Brain microvascular endothelial cell (primary cell): ENCODE measurements at regions not wholly inside any gene's neighbourhood (a gene's known extent, or its start where the extent isn't known, plus 50 kb on each side); places are given as distances from the start of the nearest gene placed in this dataset.

Experiments used
- DNase-seq: peaks from one replicate; pipeline ENCODE4 v3.0.0-alpha.2; 2020
- H3K27ac ChIP-seq: fragments of 250-450 bp; sonication (Bioruptor Pico); 2 replicates; pipeline ENCODE4 v1.5.1; 2020; ENCODE audit warnings: mild to moderate bottlenecking, moderate library complexity
- H3K27me3 ChIP-seq: fragments of 250-450 bp; sonication (Bioruptor Pico); replicated peaks from 2 replicates; pipeline ENCODE4 v1.5.1; 2020; ENCODE audit warnings: mild to moderate bottlenecking
- H3K36me3 ChIP-seq: fragments of 250-450 bp; sonication (Bioruptor Pico); replicated peaks from 2 replicates; pipeline ENCODE4 v1.5.1; 2020; ENCODE audit warnings: mild to moderate bottlenecking
- H3K4me3 ChIP-seq: 2 replicates; pipeline ENCODE4 v1.5.1; 2011; ENCODE audit warnings: low read depth, mild to moderate bottlenecking, control low read depth, low read length, moderate library complexity
- in situ Hi-C: cut with HindIII; loops from 2 replicates; pipeline ENCODE4 v1.10.0; 2017; ENCODE audit warnings: low sequenced_read_pairs, low pct_ligation_motif_present
- TF ChIP-seq, protein P1 (sequence below): IDR thresholded peaks from 2 replicates; pipeline ENCODE4 v1.5.1; 2011; ENCODE audit warnings: low read depth, mild to moderate bottlenecking, moderate library complexity, low read length, control low read depth, inconsistent platforms; ENCODE audit errors: missing control alignments

- DNase-seq = no peak
- in situ Hi-C loops = no loop called here
- Histone ChIP-seq H3K36me3 (no peaks in the 10 kb centered on the region), H3K27ac (no peak overlapping the region), H3K27me3 (no peaks in the 10 kb centered on the region), H3K4me3 (no peak overlapping the region)
- TF ChIP-seq, protein P1, sequence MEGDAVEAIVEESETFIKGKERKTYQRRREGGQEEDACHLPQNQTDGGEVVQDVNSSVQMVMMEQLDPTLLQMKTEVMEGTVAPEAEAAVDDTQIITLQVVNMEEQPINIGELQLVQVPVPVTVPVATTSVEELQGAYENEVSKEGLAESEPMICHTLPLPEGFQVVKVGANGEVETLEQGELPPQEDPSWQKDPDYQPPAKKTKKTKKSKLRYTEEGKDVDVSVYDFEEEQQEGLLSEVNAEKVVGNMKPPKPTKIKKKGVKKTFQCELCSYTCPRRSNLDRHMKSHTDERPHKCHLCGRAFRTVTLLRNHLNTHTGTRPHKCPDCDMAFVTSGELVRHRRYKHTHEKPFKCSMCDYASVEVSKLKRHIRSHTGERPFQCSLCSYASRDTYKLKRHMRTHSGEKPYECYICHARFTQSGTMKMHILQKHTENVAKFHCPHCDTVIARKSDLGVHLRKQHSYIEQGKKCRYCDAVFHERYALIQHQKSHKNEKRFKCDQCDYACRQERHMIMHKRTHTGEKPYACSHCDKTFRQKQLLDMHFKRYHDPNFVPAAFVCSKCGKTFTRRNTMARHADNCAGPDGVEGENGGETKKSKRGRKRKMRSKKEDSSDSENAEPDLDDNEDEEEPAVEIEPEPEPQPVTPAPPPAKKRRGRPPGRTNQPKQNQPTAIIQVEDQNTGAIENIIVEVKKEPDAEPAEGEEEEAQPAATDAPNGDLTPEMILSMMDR = no peak
Measured at GRCh38 chr7:121810831-121811672, 61.9 kb upstream of the PTPRZ1 start.

DNA sequence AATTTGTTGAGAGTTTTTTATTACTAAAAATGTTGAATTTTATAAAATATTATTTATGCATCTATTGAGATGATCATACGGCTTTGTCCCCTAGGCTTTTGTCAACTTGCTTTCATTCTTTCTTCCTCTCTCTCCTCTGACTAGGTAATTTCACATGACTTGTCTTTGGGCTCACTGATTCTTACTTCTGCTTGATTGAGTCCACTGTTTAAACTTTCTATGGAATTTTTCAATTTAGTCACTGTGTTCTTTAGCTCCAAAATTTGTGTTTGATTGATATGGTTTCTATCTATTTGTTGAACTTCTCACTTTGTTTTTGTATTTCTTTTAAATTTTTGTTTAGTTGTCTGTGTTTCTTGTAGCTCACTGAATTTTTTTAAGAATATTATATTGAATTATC lies 65.9 kb upstream of the PTPRZ1 start:
- no peaks in the 10 kb centered on the region for H3K36me3 ChIP-seq
- H3K4me3 ChIP-seq = no peak overlapping the region
- H3K27me3 ChIP-seq = no peaks in the 10 kb centered on the region
- in situ Hi-C loops = no loop called here
- TF ChIP-seq, protein P1 = no peak
- no peak overlapping the region for H3K27ac ChIP-seq
- DNase-seq = no peak

DNA sequence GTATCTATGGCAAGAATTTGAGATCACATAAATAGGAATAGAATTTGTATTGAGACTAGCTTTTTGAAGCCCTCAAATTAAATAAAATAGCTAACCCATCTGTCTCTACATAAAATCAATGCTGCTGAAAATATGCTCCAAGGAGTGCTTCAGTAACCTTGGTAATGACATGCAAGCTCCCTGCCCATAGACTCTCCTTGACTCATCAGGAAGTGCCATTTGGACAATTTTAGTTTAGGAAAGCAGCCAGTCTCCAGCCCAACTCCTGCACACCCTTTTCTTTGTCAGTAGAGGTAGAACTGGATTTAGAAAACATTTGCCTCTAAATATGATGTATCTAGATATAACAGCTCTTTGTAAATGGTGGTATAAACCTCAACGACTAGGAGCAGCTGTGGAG lies 69.9 kb upstream of the PTPRZ1 start:
- H3K27ac ChIP-seq = no peak overlapping the region
- TF ChIP-seq, protein P1 = no peak
- no peaks in the 10 kb centered on the region for H3K36me3 ChIP-seq
- in situ Hi-C loops = no loop called here
- no peaks in the 10 kb centered on the region for H3K27me3 ChIP-seq
- no peak overlapping the region for H3K4me3 ChIP-seq
- DNase-seq = no peak

DNA sequence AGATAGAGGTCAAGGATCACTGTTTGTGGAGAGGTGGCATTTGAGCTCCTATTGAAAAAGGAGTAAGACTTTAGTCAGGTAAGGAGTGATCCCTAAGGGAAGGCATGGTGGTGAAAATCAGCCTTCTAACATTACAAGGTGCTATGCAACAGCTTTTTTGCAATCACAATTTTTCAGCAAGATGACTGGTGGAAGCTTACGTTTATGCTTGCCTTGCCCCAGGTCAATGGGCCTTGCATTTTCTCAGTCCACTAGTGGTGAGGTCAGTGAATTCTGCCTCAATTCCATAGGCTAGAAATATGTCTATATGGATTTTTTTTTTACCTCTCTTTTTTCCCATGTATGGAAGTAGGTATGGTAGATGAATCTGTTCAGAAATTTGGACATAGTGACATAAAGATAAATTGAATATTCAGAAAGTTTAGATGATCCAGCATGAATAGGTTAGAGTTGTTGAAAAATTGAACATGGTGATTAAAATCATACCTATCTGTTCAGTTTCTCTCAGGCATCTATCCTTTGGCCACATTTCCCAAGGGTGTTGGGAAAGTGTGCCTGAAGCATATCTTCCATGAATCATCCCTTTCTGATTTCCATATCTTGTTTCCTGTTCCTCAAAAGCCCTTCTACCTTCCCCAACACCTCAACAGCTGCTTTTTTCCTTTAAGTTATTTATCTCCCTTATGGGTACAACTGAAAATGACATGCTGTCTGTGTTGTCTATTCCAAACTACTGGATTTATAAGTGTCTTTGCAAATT lies 71.9 kb upstream of the PTPRZ1 start:
- H3K4me3 ChIP-seq = no peak overlapping the region
- in situ Hi-C loops = no loop called here

GRCh38 chr7:121798896-121799295 lies 74.1 kb upstream of the PTPRZ1 start:
- H3K36me3 ChIP-seq = no peaks in the 10 kb centered on the region
- H3K27me3 ChIP-seq = no peaks in the 10 kb centered on the region
- TF ChIP-seq, protein P1 = no peak
- no peak overlapping the region for H3K27ac ChIP-seq
- no peak overlapping the region for H3K4me3 ChIP-seq
- no peak for DNase-seq
- in situ Hi-C loops = no loop called here

More for the DNA sequence above, 71.9 kb upstream of the PTPRZ1 start:
- H3K27ac ChIP-seq = no peak overlapping the region
- no peaks in the 10 kb centered on the region for H3K36me3 ChIP-seq
- no peaks in the 10 kb centered on the region for H3K27me3 ChIP-seq
- DNase-seq = no peak
- TF ChIP-seq, protein P1 = no peak
